Caki2 (cell line): ENCODE measurements at regions not wholly inside any gene's neighbourhood (a gene's known extent, or its start where the extent isn't known, plus 50 kb on each side); places are given as distances from the start of the nearest gene placed in this dataset.
"Not testable (repeated sequence)": the region's sequence is repeated elsewhere in the genome, so short reads cannot be mapped to it uniquely, and the experiment has no call there.

Experiments used
- DNase-seq: peaks from one replicate; pipeline ENCODE4 v3.0.0-alpha.2; 2015; ENCODE audit warnings: low read depth
- in situ Hi-C: cut with HindIII; loops from 2 replicates; pipeline ENCODE4 v1.10.0; 2016; ENCODE audit warnings: low sequenced_read_pairs, low pct_unique_long_range_greater_than_20kb, mixed read lengths

DNA sequence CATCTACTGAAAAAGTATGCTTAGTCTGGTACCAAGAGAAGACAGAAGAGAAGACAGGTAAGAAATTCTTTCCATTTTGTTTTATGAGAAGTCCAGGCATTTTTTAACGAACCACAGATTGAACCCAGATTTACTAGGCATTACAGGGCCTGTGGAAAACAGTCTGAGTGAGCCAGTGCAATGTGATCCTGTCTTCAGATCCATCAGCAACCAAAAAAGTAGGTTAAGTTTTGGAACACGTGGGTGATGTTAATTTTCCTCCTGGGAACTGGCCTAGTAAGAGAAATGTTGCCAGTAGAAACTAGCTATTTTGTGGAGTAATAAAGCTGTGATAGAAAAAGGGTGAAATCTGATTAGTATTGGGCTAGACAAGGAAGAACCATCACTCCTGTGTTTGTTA, 440.9 kb upstream of the SEL1L start:
- in situ Hi-C loops = no loop called here
- no peak for DNase-seq

DNA sequence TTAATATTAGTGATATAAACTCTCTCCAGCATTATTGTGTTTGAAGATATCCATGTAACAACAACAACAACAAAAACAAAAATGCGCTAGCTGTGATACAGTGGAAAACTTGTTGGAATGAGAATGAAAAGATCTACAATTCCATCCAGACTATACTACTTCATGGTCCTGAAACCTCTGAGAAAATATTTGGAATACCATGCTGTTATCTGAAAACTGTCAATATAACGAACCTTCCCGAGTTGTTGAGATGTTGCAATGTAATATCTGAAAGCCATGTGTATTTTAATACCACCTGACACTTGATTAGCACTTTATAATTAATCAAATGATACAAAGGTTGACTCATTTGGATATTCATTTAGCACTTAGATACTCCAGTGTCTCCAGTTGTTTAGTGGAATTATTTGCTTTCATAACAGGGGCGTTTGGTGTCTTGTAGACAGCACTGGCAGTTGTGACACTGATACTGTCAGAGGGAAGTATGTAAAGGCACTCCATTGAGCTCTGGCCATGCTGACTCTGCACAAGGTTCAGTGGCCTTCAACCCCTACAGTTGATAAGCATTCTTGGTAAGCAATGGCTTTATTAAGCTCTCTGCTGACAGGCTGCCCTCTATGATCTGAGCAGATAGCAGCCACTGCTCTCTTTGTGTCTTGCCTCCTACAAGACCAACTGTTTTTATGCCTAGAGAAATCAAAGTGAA, 447.1 kb upstream of the SEL1L start:
- in situ Hi-C loops = no loop called here
- DNase-seq = no peak

DNA sequence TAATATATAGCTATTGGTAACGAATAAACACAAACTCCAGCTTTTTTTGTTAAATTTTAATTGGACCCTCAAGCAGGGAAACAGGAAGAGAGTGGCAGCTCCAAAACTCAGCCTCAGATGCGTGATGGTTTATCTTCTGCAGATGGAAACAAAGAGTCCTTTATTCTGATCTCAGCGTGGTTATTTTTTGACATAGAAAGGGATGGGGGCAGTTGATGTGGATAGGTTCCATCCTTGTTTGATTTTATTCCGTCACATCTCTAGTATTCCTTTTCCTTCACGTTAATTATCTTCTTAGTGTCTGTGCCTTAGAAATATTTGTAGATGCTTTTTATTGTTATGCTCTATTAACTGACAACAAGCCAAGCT, 447.6 kb upstream of the SEL1L start:
- DNase-seq = no peak
- in situ Hi-C loops = no loop called here

DNA sequence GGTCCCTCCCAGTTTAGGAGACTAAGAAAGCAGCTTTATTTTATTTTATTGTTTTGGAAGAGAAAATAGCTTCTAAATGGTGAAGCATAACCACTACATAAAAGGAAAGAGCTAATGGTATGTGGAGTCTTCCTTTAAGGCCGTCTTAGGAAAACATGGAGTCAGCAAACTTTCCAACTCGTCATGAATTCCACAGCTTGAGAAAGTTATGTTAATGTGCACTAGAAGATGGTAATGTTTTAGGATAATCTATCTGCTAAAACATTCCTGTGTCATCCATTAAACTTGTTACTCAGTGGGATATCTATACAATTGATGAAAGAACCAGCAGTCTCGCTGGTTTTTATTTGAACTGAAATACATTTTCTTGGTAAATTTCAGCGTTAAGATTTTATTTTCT, 448.4 kb upstream of the SEL1L start:
- DNase-seq = no peak
- in situ Hi-C loops = no loop called here

DNA sequence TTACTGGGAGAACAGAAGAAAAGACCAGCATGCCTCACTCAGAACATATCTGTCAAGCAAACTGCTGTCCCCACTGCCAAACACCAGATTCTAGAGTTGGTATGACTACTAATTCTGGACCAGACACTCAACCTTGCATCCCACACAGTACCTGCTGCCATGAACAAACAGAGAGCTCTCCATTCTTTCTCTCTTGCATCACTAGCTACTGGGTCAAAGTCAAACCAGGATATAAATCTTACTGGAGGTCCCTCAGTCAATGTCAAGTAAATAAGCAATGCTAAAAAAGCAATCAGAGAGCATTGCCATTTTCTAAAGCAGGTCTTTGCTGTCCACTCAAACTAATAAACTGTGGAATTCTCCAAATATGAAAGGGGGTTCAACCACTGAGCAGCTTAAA, 452.4 kb upstream of the SEL1L start:
- in situ Hi-C loops = no loop called here
- no peak for DNase-seq

DNA sequence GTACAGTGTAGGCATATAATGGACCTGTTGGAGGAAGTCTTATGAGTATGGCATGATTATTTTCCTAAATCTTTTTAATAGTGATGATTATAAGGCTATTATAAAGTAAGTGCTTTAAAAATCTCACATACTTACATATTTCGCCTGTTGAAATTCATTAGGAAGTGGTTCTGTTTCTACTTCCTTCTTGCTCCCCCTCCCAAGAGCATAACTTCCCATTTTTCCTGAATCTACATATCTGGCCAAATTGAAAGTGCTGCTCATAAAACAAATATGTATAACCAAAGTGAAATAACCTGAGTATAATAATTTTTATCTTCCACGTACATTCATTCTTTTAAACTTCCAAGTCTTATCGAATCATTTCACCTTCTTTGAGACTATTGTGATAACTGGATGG, 455.6 kb upstream of the SEL1L start:
- DNase-seq = no peak
- in situ Hi-C loops = no loop called here

DNA sequence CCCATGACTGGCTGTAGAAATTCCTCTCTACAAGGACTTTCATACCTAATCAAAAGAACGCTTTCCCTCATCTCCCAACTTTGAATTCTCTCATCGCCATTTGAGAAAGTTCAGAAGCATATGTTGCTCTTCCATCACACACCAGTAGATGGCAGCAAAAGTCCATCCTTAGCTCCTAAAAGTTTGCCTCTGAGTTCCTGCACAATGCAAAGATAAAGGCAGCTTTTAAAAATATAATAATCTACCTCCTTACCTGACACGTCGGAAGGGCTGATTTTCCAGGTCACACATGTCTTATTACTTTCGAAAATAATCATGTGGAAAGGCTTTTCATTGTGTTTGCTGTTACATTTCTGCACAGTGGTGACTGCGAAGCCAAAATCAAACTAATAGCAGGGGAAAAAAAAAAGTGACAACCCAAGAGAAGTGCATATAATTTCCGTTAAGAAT, 456.7 kb upstream of the SEL1L start:
- in situ Hi-C loops = no loop called here
- DNase-seq = peak; percentile 7

DNA sequence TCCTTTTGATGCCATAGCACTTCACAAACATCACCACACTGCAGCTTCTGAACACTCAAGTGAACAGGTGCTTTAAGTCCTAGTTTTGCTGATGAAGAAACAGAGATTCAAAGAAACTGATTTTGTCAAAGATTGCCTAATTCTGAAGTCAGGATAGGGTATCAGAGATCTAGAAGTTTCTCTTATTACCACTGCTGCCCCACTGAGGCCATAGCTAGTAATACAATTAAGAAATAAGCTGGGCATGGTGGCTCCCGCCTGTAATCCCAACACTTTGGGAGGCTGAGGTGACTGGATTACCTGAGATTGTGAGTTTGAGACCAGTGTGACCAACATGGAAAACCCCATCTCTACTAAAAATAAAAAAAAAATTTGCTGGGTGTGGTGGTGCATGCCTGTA, 458.3 kb upstream of the SEL1L start:
- DNase-seq = no peak
- in situ Hi-C loops = no loop called here

DNA sequence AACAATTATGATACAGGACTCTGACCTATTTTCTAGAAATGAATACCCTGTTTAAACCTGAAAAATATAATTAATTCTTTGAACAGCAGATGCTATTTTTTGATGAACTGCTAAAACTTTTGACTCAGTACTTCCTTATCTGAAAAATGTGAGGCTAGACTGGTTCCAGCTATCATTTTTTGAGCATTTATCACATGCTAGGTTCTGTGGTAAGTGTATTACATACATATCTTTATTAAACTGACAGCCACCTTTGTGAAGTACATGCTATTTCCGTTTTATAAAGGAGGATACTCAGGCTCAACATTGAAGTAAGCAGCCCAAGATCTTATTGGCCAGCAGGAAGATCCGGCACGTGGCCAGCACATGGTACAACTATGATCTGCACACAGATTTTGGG, 459.8 kb upstream of the SEL1L start:
- in situ Hi-C loops = no loop called here
- no peak for DNase-seq

DNA sequence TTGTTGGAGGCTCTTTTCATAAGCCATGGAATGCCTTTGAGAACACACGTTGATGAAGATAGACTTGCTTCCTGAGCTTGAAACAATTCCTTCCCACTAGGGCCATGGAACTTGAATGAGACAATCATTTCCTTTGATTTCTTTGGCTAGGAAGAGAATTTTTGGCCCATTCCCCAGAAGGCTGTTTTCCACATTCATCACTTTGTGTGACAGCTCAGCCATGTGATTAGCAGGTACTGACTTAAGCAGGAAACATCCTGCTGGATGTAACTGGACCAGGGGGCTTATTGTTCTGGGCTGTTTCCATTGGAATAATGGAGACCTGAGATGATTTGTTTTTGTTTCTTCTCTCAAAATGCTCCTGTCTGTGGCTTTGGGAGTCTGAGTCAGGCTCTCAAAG, 469.8 kb upstream of the SEL1L start:
- in situ Hi-C loops = no loop called here
- DNase-seq = no peak

DNA sequence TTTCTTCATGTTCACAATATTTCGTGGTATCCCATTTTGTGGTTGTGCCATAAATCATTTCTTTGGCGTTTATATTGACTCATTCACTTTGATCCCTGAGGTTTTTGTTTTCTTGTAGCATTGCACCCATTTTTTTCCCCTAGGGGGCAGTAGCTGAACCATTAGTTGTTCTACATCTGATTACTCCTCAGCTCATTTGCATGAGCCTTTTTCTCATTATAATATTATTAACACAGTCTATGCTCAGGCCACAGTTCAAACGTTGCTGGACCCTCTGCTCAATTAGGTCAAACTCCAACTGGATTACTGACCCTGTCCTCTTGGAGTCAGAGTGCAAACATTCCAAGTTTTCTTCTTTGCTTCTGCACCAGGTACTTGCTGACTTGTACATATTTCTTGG, 475.4 kb upstream of the SEL1L start:
- no peak for DNase-seq
- in situ Hi-C loops = no loop called here

DNA sequence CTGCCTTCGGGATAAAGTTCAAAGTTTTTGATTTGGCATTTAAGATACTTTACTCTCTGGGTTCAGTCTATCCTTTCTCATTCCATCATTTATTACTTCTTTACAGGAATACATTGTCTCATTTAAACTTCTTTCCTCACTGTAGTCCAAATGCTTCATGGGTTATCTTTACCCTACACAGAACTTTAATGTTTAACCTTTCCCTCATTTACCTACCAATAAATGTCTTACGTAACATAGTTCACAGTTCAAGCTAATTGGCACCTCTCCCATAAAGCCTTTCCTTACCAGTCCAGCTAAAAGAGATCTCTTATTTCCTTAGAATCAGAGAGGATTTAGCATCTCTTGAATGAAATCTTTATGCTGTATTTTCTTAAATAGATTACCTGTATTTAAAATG, 476.3 kb upstream of the SEL1L start:
- in situ Hi-C loops = no loop called here
- no peak for DNase-seq

DNA sequence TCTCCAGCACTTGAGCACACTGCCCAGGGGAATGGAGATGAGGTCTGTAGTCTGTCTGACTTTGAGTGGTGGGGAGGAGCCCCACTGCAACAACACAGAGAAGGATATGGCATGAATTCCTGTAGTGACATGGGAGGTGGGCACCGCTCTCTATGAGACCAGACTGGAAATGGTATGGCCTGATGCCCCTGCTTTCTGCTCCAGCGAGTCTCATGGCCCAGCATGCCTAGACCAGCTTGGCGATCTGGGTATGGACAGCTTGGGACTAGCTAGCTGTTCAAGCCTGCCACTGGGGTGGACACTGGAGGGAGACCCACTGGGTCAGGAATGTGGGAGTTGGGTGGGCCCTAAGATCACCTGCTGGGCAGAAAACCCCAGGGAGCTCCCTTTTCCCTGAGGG, 477.8 kb upstream of the SEL1L start:
- DNase-seq = no peak
- in situ Hi-C loops = no loop called here

DNA sequence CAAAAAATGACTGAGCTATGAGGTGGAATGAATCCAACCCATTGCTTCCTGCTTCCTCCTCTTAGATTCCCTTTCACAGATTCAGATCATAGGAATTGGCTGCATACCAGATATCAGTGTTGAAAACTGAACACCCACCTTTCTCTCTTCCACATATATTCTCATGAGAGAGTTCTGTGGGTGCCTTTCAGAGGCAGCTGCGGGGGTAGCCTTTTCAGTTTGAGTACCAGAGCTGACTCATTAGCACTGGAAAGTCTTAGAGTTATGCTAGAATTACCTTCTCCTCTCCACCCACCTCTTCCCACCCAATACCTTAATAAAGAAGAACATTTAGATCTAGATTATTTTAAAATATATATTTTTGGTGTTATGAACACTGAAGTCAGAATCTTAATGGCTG, 495.4 kb upstream of the SEL1L start:
- DNase-seq = no peak
- in situ Hi-C loops = no loop called here

DNA sequence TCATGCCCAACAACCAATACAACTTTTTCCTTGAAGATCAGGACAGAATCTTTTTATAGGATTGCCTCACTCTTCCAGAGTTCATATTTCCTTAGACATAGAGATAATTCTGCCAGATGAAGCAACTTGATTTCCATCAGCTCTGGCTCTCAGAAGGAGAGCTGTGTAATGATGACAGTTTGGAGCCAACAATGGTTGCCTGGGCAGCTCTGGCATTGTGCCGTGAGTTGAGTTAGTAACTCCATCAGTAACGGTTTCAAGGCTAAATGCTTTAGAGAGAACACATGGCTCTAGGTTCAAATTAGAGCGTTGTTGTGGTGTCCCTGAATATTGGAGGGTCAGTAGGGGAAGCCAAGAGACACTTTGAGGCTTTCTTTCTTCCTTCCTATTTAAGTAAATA, 501.7 kb upstream of the SEL1L start:
- DNase-seq = no peak

DNA sequence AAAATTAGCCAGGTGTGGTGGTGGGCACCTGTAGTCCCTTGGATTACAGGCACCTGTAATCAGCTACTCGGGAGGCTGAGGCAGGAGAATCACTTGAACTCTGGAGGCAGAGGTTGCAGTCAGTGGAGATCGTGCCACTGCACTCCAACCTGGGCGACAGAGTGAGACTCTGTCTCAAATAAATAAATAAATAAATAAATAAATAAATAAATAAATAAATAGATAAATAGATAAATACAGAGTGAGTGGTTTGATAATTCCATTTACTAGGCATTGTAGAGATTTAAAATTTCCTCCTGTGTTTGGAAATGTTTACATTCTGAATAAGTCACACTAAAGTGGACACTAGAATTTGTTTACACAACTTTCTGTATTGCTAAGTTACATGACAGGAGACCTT, 504.4 kb upstream of the SEL1L start:
- in situ Hi-C loops, DNase-seq: not testable (repeated sequence)

More for the DNA sequence above, 501.7 kb upstream of the SEL1L start:
- in situ Hi-C loops = no loop called here

DNA sequence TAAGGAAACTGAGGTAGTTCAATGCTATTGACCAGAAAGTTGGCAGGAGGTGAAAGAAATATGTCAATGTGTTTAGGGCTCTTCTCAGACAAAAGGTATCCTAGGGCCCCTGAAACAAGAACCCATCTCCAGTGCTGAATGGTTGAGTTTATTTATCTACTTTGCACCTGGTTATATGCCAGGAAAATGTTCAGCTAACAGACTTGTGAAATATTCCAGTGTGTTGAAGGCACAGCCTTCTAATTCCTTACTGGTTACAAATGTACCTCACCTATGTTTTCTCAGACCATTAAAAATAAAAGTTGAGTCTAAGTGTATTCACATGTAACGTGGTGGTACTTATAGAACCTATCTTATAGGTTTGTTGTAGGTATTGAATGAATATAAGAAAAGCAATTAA, 511.7 kb upstream of the SEL1L start:
- DNase-seq = no peak
- in situ Hi-C loops = no loop called here

DNA sequence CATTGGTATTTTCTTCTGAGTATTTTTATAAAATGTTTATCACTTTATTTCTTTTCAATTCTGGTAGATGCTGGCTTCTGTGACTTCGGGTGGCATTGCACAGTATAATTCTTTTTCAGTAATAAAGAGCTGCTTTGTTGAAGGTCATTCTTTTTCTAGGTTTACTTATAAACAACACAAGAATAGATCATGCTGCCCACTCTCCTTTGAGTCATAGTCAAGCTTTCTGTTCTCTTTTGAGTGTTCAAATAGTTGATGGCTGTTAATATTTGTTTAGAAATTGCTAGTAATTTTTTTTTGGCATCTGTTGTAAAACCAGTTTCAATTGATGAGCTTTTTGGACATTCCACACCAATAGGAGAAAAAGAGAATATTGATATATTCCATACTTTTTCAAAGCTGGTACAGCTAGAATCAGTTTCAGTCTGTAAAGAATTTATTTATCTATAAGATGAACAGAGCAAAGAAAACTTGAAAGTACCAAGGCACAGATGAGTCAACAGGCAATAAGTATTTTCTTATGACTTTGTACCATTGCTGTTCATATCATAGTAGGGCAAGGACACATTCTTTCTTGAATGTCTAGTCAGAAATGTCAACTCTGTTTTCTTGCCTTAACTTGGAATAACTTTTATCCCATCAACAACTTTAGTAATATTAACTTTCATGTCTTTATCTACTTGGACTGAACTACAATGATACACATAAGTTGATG, 513.0 kb upstream of the SEL1L start:
- in situ Hi-C loops = no loop called here
- no peak for DNase-seq

DNA sequence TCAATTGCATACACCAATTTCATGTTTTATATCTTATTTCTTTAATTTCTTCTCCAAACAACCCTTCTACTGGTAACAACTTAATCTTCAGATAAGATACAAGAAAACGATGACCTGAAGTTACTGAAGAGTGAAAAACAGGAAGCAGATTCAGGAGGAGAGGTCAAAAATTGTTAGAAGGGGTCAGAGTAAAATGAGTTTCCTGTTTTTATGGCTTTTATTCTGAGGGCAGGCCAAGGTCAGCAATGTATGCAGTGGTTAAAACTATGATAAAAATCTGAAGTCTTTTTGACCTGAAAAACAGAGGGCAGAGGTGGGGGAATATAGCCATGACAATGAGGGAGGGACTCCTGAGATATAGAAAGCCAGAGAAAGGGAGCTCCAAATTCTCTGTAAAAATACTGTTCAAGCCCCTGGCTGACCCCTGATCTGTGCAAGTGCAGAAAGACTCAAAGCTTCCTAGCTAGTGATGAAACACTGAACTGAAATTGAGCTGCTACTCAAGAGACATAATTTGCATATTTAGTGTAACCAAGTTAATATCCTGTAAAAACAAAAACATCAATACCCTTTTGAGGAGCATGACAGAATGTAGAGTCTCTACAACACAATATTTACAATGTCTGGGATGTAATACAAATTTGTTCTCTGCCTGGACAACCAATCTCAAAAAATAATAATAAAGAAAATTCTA, 514.3 kb upstream of the SEL1L start:
- DNase-seq = no peak
- in situ Hi-C loops = no loop called here

DNA sequence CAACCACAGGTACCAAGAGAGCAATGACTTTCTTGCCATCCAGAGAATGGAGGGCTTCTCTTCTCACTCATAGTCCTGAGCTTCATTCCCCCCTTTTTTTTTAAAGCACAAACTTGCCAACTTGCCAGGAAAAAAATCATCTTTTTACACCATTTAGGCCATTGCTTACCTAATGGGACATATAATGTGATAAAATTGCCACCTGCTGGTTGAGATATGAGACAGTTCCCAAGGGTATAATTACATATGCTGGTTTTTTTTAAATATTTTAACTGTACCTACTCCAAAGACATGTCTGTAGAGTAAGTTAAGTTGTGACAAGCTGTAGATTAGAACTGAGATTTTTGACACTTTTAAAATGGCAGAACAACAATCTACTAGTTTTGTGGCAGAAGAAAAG, 519.1 kb upstream of the SEL1L start:
- in situ Hi-C loops = no loop called here
- no peak for DNase-seq
